GM12873 (cell line): ENCODE measurements at regions not wholly inside any gene's neighbourhood (a gene's known extent, or its start where the extent isn't known, plus 50 kb on each side); places are given as distances from the start of the nearest gene placed in this dataset.

ENCODE experiments used
- TF ChIP-seq, protein P1 (sequence below): IDR thresholded peaks from 2 replicates; pipeline ENCODE4 v1.5.1; 2012; ENCODE audit warnings: low read depth, mild to moderate bottlenecking, moderate library complexity, low read length, control low read depth; ENCODE audit not compliant: insufficient read depth; ENCODE audit errors: missing control alignments

DNA sequence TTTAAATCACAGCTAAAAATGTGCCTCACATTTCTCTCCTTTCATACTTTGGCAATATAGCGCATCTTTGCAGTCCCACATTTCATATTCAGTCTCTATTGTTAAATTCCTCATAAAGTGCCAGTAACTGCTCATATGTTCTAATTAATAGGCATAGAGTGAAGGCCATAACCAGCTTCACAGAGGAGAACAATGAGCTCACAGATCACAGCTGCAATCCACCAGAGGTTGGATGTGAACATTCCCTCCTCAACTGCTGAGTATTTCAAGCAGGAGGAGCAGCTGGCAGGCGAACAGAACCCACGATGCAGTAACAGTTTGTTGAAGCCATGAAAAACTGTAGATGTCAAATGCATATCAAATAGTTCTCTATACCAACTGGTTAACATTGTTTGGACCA is 2088.7 kb upstream of the AGA start:
- TF ChIP-seq, protein P1, sequence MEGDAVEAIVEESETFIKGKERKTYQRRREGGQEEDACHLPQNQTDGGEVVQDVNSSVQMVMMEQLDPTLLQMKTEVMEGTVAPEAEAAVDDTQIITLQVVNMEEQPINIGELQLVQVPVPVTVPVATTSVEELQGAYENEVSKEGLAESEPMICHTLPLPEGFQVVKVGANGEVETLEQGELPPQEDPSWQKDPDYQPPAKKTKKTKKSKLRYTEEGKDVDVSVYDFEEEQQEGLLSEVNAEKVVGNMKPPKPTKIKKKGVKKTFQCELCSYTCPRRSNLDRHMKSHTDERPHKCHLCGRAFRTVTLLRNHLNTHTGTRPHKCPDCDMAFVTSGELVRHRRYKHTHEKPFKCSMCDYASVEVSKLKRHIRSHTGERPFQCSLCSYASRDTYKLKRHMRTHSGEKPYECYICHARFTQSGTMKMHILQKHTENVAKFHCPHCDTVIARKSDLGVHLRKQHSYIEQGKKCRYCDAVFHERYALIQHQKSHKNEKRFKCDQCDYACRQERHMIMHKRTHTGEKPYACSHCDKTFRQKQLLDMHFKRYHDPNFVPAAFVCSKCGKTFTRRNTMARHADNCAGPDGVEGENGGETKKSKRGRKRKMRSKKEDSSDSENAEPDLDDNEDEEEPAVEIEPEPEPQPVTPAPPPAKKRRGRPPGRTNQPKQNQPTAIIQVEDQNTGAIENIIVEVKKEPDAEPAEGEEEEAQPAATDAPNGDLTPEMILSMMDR = no peak

DNA sequence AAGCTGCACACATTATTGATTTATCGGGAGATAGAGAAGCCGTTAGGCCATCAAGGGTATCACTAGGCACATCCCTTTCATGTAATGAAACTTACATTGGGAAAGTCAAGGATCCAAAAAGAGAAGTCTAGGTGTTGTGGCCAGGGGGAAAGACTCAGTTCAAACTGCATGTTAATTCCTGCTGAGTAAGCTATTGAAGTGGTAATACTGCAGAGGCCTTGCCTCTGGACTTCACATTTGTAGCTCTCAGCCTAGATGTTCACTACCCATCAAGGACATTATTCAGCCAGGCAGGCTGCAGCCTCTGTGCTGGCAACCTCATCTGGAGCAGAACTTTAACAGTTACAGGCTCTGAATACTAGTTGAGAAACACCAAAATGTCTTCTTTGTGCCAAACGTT is 2094.5 kb upstream of the AGA start:
- TF ChIP-seq, protein P1 = no peak

DNA sequence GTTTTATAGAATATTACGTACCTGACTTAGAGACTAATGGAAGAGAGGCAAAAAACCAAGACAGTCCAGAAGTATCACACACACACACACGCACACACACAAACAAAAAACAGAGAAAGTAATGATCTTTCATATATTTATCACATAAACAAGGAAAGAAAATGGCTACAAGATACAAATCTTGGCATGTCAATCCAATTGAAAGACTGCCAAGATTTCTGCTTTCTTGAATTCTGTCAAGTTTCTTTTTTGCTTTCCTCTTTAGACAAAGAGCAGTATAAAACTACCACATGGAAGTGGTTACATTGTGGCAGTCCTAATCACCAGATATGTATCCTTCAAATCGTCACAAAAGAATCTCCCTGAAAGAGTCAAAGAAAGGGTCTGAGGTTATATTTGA is 2097.4 kb upstream of the AGA start:
- TF ChIP-seq, protein P1 = no peak

DNA sequence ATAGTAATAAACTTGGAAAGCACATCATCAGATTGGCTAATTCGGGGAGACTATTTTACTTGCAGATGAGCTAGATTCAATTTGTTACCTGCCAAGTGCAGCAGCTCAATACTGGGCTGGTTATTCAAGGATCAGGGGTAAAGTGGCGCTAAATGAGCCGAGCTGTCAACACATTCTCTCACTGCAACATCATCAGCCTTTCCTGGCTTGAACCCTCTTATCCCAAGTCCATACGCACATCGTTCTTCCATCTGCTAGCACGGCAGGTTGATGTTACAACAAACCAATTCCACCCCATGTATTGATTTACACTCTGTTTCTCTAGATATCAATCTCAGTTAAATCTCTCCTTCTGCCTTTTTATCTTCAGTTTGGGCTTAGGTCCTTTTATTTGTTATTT is 2101.5 kb upstream of the AGA start:
- TF ChIP-seq, protein P1 = no peak

DNA sequence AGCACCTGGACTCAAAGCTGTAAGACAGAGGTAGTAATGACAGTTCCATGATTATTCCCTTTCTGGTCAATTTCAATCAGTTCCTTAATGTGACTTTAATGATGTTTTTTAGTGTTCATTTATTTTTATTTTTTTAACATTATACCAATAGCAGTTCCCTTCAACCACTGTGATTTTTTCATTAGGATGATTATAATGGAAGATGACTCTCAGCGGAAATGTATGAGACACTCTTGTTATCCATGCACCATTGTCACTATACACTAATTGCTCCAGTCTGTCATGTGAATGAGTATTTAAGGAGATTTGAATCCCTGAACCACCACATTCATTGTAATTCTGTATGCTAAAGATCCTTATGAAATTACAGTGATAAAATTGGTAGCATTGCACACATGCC is 2102.3 kb upstream of the AGA start:
- TF ChIP-seq, protein P1 = no peak

DNA sequence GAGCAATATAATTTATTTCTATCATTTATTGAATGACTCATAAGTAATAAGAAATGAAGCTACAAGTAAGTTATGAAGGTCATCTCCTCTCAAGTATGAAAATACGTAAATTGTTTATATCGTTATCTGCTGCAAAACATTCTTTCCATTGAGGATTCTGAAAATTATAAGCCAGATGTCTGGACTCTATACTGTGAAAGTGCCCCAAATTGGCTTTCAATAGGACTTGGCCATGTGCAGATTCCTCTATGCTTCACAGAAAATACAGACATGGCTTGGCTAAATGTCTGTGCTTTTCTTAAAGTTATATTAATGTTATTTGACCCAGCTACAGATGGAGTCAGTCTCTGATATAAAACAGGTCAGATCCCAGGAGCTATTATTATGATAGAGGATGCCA is 2109.9 kb upstream of the AGA start:
- TF ChIP-seq, protein P1 = no peak

DNA sequence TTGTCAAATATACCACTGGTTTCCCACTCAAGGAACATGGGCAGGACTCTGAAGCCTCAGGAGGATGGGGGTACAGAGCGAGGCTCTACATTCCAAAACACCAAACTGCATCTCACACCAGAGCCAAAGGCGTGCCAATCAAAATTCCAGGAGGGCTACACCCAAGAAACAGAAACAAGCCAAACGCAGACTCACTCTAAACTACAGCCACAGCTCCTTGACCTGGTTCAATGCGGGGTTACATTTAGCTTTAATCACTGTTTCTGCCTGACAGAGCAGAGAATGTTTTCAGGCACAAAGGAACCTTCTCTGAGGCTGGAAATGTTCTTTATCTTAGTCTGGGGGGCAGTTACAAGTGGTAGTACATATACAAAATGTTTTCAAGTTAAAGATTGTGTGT is 2121.5 kb upstream of the AGA start:
- TF ChIP-seq, protein P1 = no peak
